Uterus (tissue), 2 donors: ENCODE measurements at regions not wholly inside any gene's neighbourhood (a gene's known extent, or its start where the extent isn't known, plus 50 kb on each side); places are given as distances from the start of the nearest gene placed in this dataset.

Experiments used
- CTCF ChIP-seq, 4 experiments: fragments of 200-600 bp in 2 of 4; fragments of 450-650 bp in 2 of 4; sonication (generic) in 2 of 4; IDR thresholded peaks; one replicate each; pipeline ENCODE4 v1.5.1; 2016 to 2019; ENCODE audit warnings: antibody characterized with exemption in 4 of 4, mild to moderate bottlenecking in 2 of 4, moderate library complexity in 1 of 4
- POLR2A ChIP-seq, 2 donors: fragments of 450-650 bp; IDR thresholded peaks; one replicate each; pipeline ENCODE4 v1.6.1; 2016; ENCODE audit warnings: antibody characterized with exemption in 2 of 2, mild to moderate bottlenecking in 1 of 2, moderate library complexity in 1 of 2

- TF ChIP-seq POLR2A (IDR thresholded peaks at IDR 0.05) (no peak), CTCF (IDR thresholded peaks at IDR 0.05) (no peak)
Observed at GRCh38 chr14:53701108-53701875, 255.3 kb downstream of the BMP4 start.
